T-helper 9 cell (primary cell): ENCODE measurements at regions not wholly inside any gene's neighbourhood (a gene's known extent, or its start where the extent isn't known, plus 50 kb on each side); places are given as distances from the start of the nearest gene placed in this dataset.
"Not testable (repeated sequence)": the region's sequence is repeated elsewhere in the genome, so short reads cannot be mapped to it uniquely, and the experiment has no call there.

Source experiments
- DNase-seq: peaks from one replicate; pipeline ENCODE4 v3.0.0-alpha.2; 2020

- DNase-seq = no peak
These were observed 97.4 kb upstream of the ELOVL5 start for GRCh38 chr6:53446151-53446550.

DNA sequence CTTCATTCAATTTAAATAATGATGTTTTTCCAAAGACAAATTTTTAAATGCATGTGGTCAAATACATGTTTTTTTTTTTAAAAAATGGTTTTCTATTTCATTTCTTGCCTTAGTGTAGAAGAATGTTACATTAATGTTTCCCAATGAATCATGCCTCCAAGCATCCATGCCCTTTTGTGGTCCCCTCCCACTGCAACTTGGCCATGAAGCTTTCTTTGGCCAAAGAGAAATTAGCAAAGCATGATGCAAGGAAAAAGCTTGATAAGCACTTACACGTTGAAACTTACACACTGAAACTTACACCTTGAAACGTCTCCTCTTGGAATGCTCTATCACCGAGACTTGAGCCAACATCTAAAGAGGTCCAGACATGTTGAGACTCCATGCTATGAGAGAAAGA is 93.0 kb upstream of the ELOVL5 start:
- no peak for DNase-seq

DNA sequence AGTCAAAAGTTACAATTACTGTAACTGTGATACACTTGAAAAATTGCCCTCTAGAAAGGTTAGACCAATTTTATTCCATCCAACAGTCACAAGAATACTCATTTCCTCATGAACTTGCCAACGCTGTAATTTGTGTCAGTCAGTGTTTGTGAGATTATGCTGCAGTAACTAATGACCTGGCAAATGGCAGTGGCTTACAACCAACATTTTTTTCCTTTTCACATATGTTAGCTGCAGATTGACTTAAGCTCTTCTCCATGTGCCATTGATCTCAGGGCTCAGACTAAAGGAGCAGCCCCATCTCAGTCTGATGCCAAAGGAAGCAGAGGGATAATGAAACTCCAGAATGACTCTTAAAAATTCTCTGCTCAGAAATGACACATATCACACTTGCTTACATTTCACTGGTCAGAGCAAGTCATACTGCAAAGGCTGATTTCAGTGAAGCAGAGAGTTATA is 92.3 kb upstream of the ELOVL5 start:
- DNase-seq = no peak

DNA sequence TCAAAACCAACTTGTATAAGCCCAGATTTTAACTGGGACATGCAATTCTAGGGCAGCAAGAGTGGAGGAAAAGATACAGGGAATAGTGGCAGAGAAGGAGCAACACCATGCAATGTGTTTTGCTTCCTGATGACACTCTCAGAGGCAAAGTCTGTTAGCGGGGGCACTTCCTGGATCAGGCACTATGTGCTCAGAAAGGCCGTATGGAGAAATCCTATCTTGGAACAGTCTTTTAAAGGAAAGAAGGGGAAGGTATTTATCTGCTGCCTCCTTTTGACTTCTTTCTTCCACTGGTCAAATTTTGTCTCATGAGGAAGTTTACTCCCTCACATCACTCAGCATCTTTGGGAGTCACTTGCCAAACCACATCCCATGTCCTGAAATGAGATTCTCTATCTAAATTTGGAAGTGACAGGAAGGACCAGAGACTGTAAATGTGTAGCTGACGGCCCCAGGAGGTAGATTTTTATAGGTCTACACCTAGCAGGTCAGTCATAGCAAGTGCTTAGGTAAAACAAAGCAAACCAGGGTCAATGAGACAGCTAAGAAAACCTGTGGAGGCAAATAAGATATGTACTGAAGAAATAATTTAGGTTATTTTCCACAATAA is 91.7 kb upstream of the ELOVL5 start:
- no peak for DNase-seq

DNA sequence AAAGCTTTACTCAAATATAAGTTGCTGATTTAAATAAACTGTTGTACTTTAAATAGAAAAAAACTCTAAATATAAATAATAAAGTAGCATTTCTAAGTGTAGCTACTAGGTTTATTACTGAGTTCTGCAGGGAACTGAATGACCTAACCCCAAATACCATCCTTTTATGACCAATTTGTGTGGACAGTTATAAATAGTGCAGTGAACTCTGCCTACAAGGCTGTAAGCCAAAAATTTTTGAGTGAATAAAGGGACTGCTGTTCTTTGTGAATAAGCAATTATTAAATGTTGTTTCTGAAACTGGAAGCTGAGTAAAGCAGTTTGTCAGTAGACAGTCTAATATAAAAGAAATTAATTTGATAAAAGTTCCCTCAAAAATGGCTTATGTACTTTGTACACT is 90.8 kb upstream of the ELOVL5 start:
- DNase-seq = no peak

- no peak for DNase-seq
These were observed 88.9 kb upstream of the ELOVL5 start for GRCh38 chr6:53437557-53438202.

DNA sequence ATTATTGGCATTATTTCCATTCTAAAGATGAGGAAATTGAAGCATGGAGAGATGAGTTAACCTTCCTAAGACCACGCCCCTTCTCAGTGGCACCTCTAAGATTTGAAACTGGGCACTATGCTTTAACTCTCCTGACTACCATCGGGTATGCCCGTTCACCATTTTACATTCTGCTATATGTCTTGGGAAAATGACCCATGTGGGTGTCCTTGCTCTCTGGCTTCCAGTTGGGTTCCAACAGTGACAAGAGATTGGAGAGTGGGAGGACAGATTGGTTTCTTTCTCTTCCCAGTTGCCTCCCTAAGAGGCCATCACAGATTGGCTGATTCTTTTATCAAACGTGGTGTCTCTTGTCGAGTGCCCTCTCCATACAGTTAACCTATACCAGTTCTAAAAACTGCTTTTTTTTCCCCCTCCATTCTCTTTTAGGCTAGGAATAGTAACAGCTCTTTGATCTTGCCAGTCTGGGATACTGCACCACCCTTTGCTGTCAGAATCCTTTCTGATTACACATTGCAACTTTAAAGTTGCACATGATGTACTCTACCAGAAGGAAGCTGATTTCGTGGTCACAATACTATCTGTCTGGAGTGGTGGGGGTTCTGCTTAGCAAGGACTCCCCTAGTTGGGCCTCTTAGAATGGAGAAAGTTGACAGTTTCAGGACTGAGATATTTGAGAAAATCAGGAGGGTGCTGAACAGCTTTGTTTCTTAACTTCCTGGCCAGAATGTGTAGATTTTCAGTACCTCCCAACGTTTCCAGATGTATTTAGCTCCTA is 88.0 kb upstream of the ELOVL5 start:
- no peak for DNase-seq

- DNase-seq = no peak
These were observed 85.2 kb upstream of the ELOVL5 start for GRCh38 chr6:53433951-53434285.

GRCh38 chr6:53433261-53433950 is 84.7 kb upstream of the ELOVL5 start:
- DNase-seq = no peak

GRCh38 chr6:53432318-53433161 is 83.8 kb upstream of the ELOVL5 start:
- no peak for DNase-seq

GRCh38 chr6:53431704-53432103 is 83.0 kb upstream of the ELOVL5 start:
- no peak for DNase-seq

DNA sequence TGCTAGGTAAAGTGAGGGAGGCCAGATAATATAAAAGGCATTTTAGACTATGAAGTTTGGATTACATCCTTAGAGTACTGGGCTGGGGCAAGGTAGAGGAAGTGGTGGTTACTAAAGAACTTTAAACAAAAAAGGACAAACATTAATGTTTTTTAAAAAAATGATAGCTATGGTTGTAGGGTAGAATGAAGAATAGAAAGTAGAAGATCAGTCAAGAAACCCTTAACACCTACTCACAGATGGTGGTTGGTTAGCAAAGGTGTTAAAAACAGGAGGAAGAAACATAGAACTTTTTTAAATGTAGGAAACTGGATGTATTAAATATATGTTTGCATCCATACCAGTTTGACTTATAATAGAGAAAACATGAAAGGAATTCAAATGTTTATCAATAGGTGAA is 80.7 kb upstream of the ELOVL5 start:
- DNase-seq = no peak

DNA sequence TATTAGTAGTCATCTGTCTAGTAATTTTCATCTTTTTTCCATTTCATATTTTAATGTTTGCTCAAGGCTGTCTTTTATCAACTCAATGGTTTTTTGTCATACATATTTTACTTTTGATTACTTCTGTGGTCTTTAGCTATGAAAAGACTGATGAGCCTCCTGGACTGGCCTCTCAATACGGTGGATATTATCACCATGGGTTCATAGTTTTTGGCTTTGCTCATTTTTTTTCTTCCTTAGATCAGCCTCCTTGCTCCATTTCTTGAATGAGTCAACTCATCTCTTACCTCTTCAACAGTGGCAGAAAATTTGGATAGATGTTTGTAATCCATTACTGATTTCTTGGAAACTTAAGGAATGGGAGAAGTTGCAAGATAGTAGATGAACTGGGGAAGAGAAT is 80.1 kb upstream of the ELOVL5 start:
- no peak for DNase-seq

DNA sequence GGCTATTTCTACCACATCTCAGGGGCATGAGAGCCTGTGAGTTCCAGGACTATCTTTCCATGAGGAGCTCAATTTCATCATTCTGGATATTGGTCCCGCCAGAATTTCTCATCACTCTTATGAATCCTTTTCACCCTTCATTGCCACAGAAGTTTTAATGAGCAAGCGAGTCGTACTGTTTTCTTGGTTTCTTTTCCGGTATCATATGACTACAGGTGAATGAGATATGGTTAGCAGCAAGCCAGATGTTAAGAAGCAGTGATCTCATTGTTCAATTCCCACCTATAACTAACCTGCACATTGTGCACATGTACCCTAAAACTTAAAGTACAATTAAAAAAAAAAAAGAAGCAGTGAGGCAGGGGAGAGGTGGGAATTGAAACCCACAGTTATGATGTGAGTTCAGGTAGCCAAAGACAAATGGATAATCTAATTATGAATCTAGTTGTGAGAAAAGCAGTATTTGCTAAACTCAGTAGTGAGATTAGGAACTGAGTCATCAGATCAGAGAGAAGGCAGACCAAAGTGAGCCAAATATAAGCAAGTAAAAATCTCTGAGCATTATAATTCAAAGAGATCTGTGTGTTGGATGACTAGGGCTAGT is 78.0 kb upstream of the ELOVL5 start:
- DNase-seq = no peak

GRCh38 chr6:53426117-53426516 is 77.4 kb upstream of the ELOVL5 start:
- DNase-seq = no peak

DNA sequence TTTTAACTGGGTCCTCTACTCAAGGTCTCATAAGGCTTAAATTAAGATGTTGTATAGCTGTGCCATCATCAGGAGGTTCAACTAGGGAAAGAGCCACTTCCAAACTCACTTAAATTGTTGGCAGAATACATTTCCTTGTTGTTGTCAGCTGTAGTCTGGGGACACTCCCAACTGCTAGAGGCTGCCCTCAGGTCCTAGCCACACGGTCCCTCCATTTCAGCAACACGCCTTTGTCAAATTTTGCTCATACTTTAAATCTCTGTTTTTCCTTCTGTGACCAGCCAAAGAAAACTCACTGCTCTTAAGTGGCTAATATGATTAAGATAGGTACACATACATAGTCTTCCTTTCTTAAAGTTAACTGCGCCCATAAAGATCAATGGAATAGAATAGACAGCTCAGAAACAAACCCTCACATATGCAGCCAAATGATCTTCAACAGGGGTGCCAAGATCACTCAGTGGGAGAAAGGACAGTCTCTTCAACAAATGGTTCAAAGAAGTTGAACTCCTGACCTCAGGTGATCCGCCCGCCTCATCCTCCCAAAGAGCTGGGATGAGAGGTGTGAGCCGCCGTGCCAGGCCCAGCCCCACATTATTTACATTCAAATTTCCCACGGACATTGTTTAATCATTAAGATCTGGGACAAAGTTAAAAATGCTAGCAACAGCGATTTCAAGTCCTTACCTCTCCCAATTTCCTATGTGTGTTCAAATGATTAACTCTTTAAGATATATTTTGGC is 76.4 kb upstream of the ELOVL5 start:
- DNase-seq = no peak

GRCh38 chr6:53424300-53424699 is 75.5 kb upstream of the ELOVL5 start:
- no peak for DNase-seq

- DNase-seq = not testable (repeated sequence)
These were observed 74.8 kb upstream of the ELOVL5 start for GRCh38 chr6:53423560-53423959.

DNA sequence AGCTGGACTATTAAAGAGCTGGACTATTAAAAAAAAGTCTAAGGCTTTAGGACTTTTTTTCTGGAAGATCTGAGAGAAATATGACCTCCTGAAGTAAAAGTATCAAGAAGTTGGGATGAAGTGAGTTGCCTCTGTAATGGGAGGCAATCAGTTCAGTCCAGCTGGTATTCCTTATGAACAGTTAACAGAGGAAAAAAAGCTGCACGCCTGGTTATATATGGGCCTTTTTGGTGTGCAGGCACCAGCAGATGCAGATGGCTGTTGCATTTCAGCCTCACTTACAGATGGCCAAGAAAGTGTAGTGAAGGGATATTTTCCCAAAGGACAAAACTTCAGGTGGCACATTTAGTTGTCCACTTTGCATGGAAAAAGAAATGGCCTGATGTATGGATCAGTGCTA is 70.3 kb upstream of the ELOVL5 start:
- DNase-seq = no peak

GRCh38 chr6:53418288-53418687 is 69.5 kb upstream of the ELOVL5 start:
- DNase-seq = no peak

DNA sequence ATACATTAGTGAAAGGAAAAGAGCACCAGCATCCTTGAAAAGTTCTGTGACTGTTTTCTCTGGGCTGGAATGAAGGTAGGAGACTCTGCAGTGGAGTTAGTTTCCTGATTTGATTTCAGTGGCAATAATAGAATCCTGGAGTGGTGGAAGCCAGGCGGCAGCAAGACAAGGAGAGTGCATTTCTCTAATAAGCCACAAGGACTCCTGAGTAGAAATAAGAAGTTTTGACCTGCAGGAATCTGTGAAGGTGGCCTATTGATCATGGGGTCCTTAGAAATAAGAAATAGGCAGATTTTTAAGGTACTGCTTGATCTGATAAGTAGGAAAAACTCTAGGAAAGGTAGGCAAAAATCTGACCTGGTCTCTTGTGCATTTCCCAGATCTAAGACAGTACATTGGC is 68.4 kb upstream of the ELOVL5 start:
- DNase-seq = no peak

GRCh38 chr6:53413326-53413725 is 64.6 kb upstream of the ELOVL5 start:
- DNase-seq = no peak
